Islet of Langerhans (tissue), 1 donor: ENCODE measurements at regions not wholly inside any gene's neighbourhood (a gene's known extent, or its start where the extent isn't known, plus 50 kb on each side); places are given as distances from the start of the nearest gene placed in this dataset.
"Not testable (repeated sequence)": the region's sequence is repeated elsewhere in the genome, so short reads cannot be mapped to it uniquely, and the experiment has no call there.

Experiments
- FAIRE-seq: peaks from one replicate; lab custom pipeline; 2011; peaks lifted over from hg19 to GRCh38; lab: Jason Lieb, UNC

- FAIRE-seq, result no peak
Observed at GRCh38 chr1:60849401-60849800, 233.0 kb upstream of the NFIA start.

- peak; percentile 92 for FAIRE-seq
Observed at GRCh38 chr1:60848583-60849188, 233.7 kb upstream of the NFIA start.

GRCh38 chr1:60847855-60848582, 234.3 kb upstream of the NFIA start:
- FAIRE-seq, result no peak

GRCh38 chr1:60847391-60847790, 235.0 kb upstream of the NFIA start:
- no peak for FAIRE-seq

DNA sequence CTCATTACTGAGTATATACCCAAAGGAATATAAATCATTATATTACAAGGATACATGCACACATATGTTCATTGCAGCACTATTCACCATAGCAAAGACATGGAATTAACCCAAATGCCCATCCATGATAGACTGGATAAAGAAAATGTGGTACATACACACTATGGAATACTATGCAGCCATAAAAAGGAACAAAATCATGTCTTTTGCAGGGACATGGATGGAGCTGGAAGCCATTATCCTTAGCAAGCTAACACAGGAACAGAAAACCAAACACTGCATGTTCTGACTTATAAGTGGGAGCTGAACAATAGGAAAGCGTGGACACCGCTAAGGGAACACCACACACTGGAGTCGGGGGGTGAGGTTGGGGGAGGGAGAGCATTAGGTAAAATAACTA, 236.7 kb upstream of the NFIA start:
- FAIRE-seq, result not testable (repeated sequence)

- FAIRE-seq, result no peak
Observed at GRCh38 chr1:60842304-60842703, 240.1 kb upstream of the NFIA start.

DNA sequence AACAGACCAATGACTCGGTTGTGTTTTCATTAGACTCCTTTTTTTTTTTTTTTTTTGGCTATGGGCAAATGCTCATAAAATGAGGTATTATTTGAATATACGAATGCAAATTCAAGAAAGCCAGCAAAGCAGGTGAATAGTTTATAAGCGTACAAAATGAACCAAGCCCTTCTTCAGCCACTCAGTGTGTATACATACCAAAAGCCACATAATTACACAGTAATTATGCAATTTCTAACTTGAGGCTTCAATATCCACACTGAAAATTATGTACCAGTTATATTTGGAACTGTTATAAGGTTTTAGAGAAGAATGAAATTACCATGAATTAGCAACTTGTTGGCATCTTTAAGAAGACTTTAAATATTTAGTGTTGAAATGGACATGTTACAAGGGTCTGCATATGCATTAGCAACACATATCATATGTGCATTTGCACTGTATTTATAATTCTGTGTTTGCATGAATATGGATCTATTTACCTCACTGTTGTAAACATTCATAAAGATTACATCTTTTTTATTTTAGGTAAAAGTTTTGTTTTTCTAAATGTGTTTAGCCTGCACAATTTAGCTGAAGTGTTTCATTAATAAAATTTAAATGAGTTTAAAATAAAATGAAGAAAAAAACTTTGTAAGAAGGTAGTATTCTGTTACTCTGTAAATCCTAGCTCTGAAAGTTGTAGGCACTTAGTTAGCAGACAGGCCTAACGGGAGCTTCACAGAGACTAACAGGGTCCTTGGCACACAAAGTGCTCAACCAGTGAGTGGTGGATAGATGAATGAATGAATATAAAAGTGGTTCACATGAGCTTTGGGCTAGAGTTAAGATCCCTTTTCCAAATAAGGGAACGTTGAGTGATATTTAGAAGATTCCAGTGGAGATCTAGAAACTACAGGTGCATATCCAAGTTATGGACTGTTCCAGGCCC, 241.0 kb upstream of the NFIA start:
- no peak for FAIRE-seq

DNA sequence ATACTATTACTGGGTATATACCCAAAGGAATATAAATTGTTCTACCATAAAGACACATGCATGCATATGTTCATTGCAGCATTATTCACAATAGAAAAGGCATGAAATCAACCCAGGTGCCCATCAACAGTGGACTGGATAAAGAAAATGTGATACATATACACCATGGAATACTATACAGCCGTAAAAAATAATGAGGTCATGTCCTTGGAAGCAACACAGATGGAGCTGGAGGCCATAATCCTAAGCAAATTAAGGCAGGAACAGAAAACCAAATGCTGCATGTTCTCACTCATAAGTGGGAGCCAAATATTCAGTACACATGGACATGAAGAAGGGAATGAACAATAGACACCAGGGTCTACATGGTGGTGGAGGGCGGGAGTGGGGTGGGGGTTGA, 241.9 kb upstream of the NFIA start:
- FAIRE-seq, result not testable (repeated sequence)

DNA sequence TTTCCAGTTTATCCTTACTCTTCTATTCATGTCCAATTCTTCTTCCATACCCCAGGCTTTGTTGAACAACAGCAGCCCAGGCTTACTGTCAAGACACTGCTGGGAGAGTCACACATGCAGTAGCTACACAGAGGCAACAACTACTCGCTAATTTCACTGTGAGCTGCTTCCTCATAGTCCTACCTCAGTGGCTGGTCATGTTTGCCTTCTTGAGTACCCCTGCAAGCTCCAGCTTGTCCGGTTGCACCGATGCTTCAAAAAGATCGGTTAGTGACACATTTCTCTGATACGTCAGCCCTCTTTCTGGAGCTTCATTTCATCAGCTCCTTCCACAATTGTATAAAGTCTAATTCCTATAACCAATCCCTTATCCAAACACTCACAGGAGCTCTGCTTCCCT, 246.7 kb upstream of the NFIA start:
- no peak for FAIRE-seq

- FAIRE-seq, result no peak
Observed at GRCh38 chr1:60833173-60833572, 249.2 kb upstream of the NFIA start.

GRCh38 chr1:60832367-60832766, 250.0 kb upstream of the NFIA start:
- FAIRE-seq, result no peak

- no peak for FAIRE-seq
Observed at GRCh38 chr1:60831780-60832179, 250.6 kb upstream of the NFIA start.

DNA sequence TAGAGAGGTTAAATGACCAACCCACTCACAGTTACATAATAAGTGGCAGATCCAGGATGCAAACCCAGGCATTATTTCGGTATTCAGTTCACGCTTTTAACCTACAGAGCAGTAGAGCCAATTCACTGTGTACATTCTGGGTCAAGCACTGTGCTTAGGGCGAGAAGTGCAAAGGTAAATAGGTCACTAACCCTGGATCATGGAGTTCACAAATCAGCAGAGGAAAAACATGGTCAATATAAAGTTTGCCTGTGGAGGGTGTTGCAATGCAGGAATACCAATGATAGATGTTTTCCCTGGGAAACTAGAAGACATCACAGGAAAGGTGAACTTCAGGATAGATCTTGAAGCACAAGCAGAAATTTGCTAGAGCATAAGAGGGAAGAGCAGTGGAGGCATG, 253.4 kb upstream of the NFIA start:
- no peak for FAIRE-seq

DNA sequence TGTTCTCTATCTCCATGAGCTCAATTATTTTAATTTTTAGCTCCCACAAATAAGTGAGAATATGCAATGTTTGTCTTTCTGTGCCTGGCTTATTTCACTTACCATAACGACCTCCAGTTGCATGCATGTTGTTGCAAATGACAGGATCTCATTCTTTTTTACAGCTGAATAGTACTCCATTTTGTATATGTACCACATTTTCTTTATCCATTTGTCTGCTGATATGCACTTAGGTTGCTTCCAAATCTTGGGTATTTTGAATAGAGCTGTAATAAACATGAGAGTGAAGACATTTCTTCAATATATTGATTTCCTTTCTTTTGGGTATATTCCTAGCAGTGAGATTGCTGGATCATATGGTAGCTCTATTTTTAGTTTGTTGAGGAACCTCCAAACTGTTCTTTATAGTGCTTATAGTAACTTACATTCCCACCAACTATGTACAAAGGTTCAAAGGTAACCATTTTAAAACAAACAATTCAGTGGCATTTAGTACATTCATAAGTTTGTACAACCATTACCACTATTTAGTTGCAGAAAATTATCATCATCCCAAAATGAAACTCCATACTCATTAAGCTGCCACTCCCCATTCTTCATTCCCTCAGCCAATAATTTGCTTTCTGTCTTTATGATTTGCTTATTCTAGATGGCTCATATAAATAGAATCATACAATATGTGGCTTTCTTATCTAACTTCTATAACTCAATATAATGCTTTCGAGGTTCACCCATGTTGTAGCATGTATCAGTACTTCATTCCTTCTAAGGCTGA, 255.9 kb upstream of the NFIA start:
- no peak for FAIRE-seq

DNA sequence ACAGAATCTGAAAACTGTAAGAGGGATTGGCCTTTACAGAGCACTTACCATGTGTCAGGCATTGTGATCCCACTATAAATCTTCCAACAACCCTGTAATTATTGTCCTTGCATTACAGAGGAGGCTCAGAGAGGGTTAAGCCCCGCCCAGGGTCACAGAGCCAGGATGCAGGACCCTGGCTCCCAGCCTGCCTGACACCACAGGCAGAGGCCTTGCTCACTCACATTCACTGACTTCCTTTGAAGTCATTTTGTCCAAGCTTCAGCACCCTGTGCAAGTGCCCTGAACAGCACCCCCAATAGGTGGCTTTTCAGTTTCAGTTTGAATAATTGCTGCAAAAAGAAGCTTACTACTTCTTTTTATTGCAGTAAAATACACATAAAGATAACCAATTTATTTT, 256.8 kb upstream of the NFIA start:
- FAIRE-seq, result no peak

DNA sequence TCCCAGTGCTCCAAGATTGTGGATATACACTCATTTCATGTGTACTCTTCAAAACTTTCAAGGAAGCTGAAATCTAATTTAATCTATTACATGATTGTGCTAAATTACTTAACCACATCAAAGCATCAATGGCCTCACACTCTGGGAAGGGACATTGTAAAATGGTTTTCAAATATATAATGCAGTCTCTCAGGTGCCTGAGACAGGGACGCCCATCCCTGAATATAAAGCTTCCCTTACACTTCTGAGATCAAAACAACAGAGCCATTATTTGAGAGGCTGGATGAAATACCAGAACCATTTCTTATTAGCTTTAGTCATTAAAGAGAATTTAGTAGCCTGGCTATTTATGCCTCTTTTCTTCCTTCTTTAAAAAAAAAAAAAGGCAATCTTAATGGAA, 259.2 kb upstream of the NFIA start:
- no peak for FAIRE-seq

GRCh38 chr1:60822252-60822651, 260.1 kb upstream of the NFIA start:
- no peak for FAIRE-seq

- no peak for FAIRE-seq
Observed at GRCh38 chr1:60821156-60821555, 261.2 kb upstream of the NFIA start.

- FAIRE-seq, result no peak
Observed at GRCh38 chr1:60818969-60819701, 263.2 kb upstream of the NFIA start.

- FAIRE-seq, result no peak
Observed at GRCh38 chr1:60813071-60813470, 269.3 kb upstream of the NFIA start.

DNA sequence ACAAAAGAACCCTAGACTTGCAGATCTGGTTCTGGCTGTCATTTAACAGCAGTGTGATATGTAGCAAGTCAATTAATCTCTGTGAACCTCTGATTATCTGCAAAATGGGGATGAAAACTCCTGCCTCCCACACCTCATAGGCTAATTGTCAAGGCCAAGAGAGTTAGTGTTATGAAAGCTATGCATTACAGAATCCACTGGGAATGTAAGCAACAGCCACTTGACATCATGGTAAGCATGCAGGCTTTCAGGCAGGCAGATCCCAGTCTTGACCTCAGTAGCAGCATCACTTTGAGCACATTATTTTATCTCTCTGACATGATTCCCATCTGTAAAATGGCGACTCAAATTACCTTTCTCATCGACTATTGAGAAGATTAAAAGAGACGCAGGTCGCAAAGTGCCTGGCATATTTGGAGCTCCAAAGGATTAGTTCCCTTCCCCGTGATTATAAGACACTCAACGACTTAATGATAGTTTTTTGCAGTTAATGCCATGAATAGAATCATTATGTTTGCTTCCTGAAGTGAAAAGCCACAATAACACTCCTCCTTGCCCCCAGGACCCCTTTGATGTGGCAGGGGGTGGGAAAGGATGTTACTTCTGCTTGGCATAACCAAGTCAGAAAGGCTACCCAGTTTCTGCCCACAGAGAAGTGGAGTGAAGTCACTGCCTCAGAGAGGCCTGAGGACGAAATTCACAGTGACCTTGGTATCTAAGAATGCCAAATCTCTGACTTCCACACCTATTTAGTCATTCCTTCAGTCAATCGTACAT, 273.0 kb upstream of the NFIA start:
- no peak for FAIRE-seq
